Liver (tissue), 3 donors: ENCODE measurements at regions not wholly inside any gene's neighbourhood (a gene's known extent, or its start where the extent isn't known, plus 50 kb on each side); places are given as distances from the start of the nearest gene placed in this dataset.

Experiments
- EGR1 ChIP-seq, 2 donors: IDR thresholded peaks; 2 replicates each; pipeline ENCODE4 v1.6.1; 2016 to 2018; ENCODE audit warnings: antibody characterized with exemption in 2 of 2, low read depth in 2 of 2
- FOXA2 ChIP-seq: IDR thresholded peaks from 2 replicates; pipeline ENCODE4 v1.6.1; 2016; ENCODE audit warnings: antibody characterized with exemption
- GABPA ChIP-seq, 2 donors: IDR thresholded peaks in 1 of 2; conservative IDR thresholded peaks in 1 of 2; 2 replicates each; pipeline ENCODE4 v1.6.1; 2016; ENCODE audit warnings: antibody characterized with exemption in 2 of 2, mild to moderate bottlenecking in 1 of 2, moderate library complexity in 1 of 2
- HNF4A ChIP-seq, 2 donors: conservative IDR thresholded peaks; 2 replicates each; pipeline ENCODE4 v1.6.1; 2016; ENCODE audit warnings: antibody characterized with exemption in 2 of 2, mild to moderate bottlenecking in 2 of 2
- JUND ChIP-seq, 2 donors: IDR thresholded peaks; 2 replicates each; pipeline ENCODE4 v1.6.1; 2016; ENCODE audit warnings: antibody characterized with exemption in 2 of 2
- NR2F2 ChIP-seq: IDR thresholded peaks from 2 replicates; pipeline ENCODE4 v1.6.1; 2016; ENCODE audit warnings: antibody characterized with exemption
- RAD21 ChIP-seq, 2 donors: IDR thresholded peaks; 2 replicates each; pipeline ENCODE4 v1.6.1; 2016; ENCODE audit warnings: antibody characterized with exemption in 2 of 2, mild to moderate bottlenecking in 2 of 2
- RXRA ChIP-seq, 2 donors: IDR thresholded peaks; 2 replicates each; pipeline ENCODE4 v1.6.1; 2017 to 2018; ENCODE audit warnings: antibody characterized with exemption in 2 of 2, mild to moderate bottlenecking in 1 of 2
- YY1 ChIP-seq: IDR thresholded peaks from 2 replicates; pipeline ENCODE4 v1.6.1; 2016; ENCODE audit warnings: antibody characterized with exemption, mild to moderate bottlenecking
- TF ChIP-seq, protein P1 (sequence below): fragments of 150-350 bp; IDR thresholded peaks from 2 replicates; pipeline ENCODE4 v1.5.1; 2017; ENCODE audit warnings: improper control_type of control experiment, low read depth, low read length; ENCODE audit not compliant: missing input control
- TF ChIP-seq, protein P2 (sequence below): IDR thresholded peaks from 2 replicates; pipeline ENCODE4 v1.6.1; 2016; ENCODE audit warnings: antibody characterized with exemption, mild to moderate bottlenecking
- TF ChIP-seq, protein P3 (sequence below): IDR thresholded peaks from 2 replicates; pipeline ENCODE4 v1.6.1; 2016; ENCODE audit warnings: antibody characterized with exemption
- TF ChIP-seq, protein P4 (sequence below): IDR thresholded peaks from 2 replicates; pipeline ENCODE4 v1.6.1; 2016; ENCODE audit warnings: antibody characterized with exemption
- donor health status: healthy.
- donor health status: healthy.

DNA sequence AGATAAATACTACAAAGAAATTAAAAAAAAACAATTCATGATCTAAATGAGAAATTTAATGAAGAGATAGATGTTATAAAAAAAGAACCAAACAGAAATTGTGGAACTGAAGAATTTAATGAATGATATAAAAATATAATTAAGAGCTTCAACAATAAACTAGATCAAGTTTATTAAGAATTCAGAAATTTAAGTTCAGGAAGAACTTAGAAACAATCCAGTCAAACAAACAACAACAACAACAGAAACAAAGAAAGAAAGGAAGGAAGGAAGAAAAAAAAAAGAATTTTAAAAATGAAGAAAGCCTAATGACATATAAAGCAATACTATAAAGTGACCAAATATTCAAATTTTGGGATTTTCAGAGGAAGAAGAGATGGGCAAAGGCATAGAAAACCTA is 157.3 kb upstream of the FOXN2 start:
- TF ChIP-seq, protein P1, sequence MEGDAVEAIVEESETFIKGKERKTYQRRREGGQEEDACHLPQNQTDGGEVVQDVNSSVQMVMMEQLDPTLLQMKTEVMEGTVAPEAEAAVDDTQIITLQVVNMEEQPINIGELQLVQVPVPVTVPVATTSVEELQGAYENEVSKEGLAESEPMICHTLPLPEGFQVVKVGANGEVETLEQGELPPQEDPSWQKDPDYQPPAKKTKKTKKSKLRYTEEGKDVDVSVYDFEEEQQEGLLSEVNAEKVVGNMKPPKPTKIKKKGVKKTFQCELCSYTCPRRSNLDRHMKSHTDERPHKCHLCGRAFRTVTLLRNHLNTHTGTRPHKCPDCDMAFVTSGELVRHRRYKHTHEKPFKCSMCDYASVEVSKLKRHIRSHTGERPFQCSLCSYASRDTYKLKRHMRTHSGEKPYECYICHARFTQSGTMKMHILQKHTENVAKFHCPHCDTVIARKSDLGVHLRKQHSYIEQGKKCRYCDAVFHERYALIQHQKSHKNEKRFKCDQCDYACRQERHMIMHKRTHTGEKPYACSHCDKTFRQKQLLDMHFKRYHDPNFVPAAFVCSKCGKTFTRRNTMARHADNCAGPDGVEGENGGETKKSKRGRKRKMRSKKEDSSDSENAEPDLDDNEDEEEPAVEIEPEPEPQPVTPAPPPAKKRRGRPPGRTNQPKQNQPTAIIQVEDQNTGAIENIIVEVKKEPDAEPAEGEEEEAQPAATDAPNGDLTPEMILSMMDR: no peak
- TF ChIP-seq, protein P2, sequence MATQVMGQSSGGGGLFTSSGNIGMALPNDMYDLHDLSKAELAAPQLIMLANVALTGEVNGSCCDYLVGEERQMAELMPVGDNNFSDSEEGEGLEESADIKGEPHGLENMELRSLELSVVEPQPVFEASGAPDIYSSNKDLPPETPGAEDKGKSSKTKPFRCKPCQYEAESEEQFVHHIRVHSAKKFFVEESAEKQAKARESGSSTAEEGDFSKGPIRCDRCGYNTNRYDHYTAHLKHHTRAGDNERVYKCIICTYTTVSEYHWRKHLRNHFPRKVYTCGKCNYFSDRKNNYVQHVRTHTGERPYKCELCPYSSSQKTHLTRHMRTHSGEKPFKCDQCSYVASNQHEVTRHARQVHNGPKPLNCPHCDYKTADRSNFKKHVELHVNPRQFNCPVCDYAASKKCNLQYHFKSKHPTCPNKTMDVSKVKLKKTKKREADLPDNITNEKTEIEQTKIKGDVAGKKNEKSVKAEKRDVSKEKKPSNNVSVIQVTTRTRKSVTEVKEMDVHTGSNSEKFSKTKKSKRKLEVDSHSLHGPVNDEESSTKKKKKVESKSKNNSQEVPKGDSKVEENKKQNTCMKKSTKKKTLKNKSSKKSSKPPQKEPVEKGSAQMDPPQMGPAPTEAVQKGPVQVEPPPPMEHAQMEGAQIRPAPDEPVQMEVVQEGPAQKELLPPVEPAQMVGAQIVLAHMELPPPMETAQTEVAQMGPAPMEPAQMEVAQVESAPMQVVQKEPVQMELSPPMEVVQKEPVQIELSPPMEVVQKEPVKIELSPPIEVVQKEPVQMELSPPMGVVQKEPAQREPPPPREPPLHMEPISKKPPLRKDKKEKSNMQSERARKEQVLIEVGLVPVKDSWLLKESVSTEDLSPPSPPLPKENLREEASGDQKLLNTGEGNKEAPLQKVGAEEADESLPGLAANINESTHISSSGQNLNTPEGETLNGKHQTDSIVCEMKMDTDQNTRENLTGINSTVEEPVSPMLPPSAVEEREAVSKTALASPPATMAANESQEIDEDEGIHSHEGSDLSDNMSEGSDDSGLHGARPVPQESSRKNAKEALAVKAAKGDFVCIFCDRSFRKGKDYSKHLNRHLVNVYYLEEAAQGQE: no peak
- no peak for TF ChIP-seq HNF4A (conservative IDR thresholded peaks at IDR 0.05)
- TF ChIP-seq, protein P3, sequence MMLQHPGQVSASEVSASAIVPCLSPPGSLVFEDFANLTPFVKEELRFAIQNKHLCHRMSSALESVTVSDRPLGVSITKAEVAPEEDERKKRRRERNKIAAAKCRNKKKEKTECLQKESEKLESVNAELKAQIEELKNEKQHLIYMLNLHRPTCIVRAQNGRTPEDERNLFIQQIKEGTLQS: no peak
- no peak for TF ChIP-seq RAD21 (IDR thresholded peaks at IDR 0.05)
- TF ChIP-seq NR2F2: no peak
- no peak for TF ChIP-seq JUND (IDR thresholded peaks at IDR 0.05)
- TF ChIP-seq EGR1 (IDR thresholded peaks at IDR 0.05; ENCODE audit: low read depth in 2 of 2): no peak
- TF ChIP-seq FOXA2: no peak
- TF ChIP-seq GABPA (IDR thresholded peaks at IDR 0.05 in 1 of 2, conservative IDR thresholded peaks at IDR 0.05 in 1 of 2): no peak
- TF ChIP-seq RXRA (IDR thresholded peaks at IDR 0.05): no peak
- TF ChIP-seq YY1: no peak
- TF ChIP-seq, protein P4, sequence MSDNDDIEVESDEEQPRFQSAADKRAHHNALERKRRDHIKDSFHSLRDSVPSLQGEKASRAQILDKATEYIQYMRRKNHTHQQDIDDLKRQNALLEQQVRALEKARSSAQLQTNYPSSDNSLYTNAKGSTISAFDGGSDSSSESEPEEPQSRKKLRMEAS: no peak
